ENCODE measurements at regions not wholly inside any gene's neighbourhood (a gene's known extent, or its start where the extent isn't known, plus 50 kb on each side); places are given as distances from the start of the nearest gene placed in this dataset.

GRCh38 chr9:87301371-87301770, 196.3 kb upstream of the DAPK1 start:
- H3K4me3 ChIP-seq = no peak overlapping the region
- intact Hi-C loops (cut with DNase I) = no loop called here
- no peaks in the 10 kb centered on the region for H3K27me3 ChIP-seq
- H3K36me3 ChIP-seq = no peaks in the 10 kb centered on the region
- no peak for TF ChIP-seq POLR2A (IDR thresholded peaks at IDR 0.05)
- TF ChIP-seq POLR2AphosphoS5 (IDR thresholded peaks at IDR 0.05; ENCODE audit: insufficient read depth in 1 of 2, low read depth in 1 of 2) = no peak
- TF ChIP-seq CTCF (IDR thresholded peaks at IDR 0.05) = no peak
- no peak overlapping the region for H3K27ac ChIP-seq
- no peak for DNase-seq (ENCODE audit: extremely low spot score in 2 of 2)
- H3K9me3 ChIP-seq = no peaks in the 10 kb centered on the region
- H3K4me1 ChIP-seq = no peaks in the 10 kb centered on the region

GRCh38 chr9:87305151-87305550, 192.5 kb upstream of the DAPK1 start:
- Histone ChIP-seq H3K27me3 (no peaks in the 10 kb centered on the region), H3K36me3 (no peaks in the 10 kb centered on the region), H3K9me3 (no peaks in the 10 kb centered on the region), H3K27ac (no peak overlapping the region), H3K4me1 (no peaks in the 10 kb centered on the region), H3K4me3 (no peak overlapping the region)
- no peak for DNase-seq (ENCODE audit: extremely low spot score in 2 of 2)
- intact Hi-C loops (cut with DNase I) = no loop called here
- TF ChIP-seq POLR2AphosphoS5 (IDR thresholded peaks at IDR 0.05; ENCODE audit: insufficient read depth in 1 of 2, low read depth in 1 of 2) = no peak
- TF ChIP-seq CTCF (IDR thresholded peaks at IDR 0.05) = no peak
- no peak for TF ChIP-seq POLR2A (IDR thresholded peaks at IDR 0.05)

- DNase-seq (ENCODE audit: extremely low spot score in 2 of 2) = no peak
- intact Hi-C loops (cut with DNase I) = no loop called here
- Histone ChIP-seq H3K27me3 (no peaks in the 10 kb centered on the region), H3K36me3 (no peaks in the 10 kb centered on the region), H3K9me3 (no peaks in the 10 kb centered on the region), H3K4me1 (no peaks in the 10 kb centered on the region), H3K27ac (no peak overlapping the region), H3K4me3 (no peak overlapping the region)
- TF ChIP-seq POLR2A (IDR thresholded peaks at IDR 0.05) (no peak), CTCF (IDR thresholded peaks at IDR 0.05) (no peak), POLR2AphosphoS5 (IDR thresholded peaks at IDR 0.05; ENCODE audit: insufficient read depth in 1 of 2, low read depth in 1 of 2) (no peak)
Measured at GRCh38 chr9:87306006-87306405, 191.7 kb upstream of the DAPK1 start.

GRCh38 chr9:87307848-87308247, 189.8 kb upstream of the DAPK1 start:
- Histone ChIP-seq H3K4me3 (no peak overlapping the region), H3K27ac (no peak overlapping the region), H3K9me3 (no peaks in the 10 kb centered on the region), H3K4me1 (no peaks in the 10 kb centered on the region), H3K36me3 (no peaks in the 10 kb centered on the region), H3K27me3 (no peaks in the 10 kb centered on the region)
- no peak for DNase-seq (ENCODE audit: extremely low spot score in 2 of 2)
- intact Hi-C loops (cut with DNase I) = no loop called here
- no peak for TF ChIP-seq POLR2A (IDR thresholded peaks at IDR 0.05)
- TF ChIP-seq CTCF (IDR thresholded peaks at IDR 0.05) = no peak
- TF ChIP-seq POLR2AphosphoS5 (IDR thresholded peaks at IDR 0.05; ENCODE audit: insufficient read depth in 1 of 2, low read depth in 1 of 2) = no peak

GRCh38 chr9:87309236-87309635, 188.4 kb upstream of the DAPK1 start:
- intact Hi-C loops (cut with DNase I) = no loop called here
- Histone ChIP-seq H3K27ac (no peak overlapping the region), H3K4me3 (no peak overlapping the region), H3K36me3 (no peaks in the 10 kb centered on the region), H3K9me3 (no peaks in the 10 kb centered on the region), H3K27me3 (no peaks in the 10 kb centered on the region), H3K4me1 (no peaks in the 10 kb centered on the region)
- no peak for DNase-seq (ENCODE audit: extremely low spot score in 2 of 2)
- TF ChIP-seq POLR2A (IDR thresholded peaks at IDR 0.05) = no peak
- TF ChIP-seq POLR2AphosphoS5 (IDR thresholded peaks at IDR 0.05; ENCODE audit: insufficient read depth in 1 of 2, low read depth in 1 of 2) = no peak
- TF ChIP-seq CTCF (IDR thresholded peaks at IDR 0.05) = no peak

Measured in vagina (tissue), 2 donors.